ENCODE measurements at regions not wholly inside any gene's neighbourhood (a gene's known extent, or its start where the extent isn't known, plus 50 kb on each side); places are given as distances from the start of the nearest gene placed in this dataset.

DNA sequence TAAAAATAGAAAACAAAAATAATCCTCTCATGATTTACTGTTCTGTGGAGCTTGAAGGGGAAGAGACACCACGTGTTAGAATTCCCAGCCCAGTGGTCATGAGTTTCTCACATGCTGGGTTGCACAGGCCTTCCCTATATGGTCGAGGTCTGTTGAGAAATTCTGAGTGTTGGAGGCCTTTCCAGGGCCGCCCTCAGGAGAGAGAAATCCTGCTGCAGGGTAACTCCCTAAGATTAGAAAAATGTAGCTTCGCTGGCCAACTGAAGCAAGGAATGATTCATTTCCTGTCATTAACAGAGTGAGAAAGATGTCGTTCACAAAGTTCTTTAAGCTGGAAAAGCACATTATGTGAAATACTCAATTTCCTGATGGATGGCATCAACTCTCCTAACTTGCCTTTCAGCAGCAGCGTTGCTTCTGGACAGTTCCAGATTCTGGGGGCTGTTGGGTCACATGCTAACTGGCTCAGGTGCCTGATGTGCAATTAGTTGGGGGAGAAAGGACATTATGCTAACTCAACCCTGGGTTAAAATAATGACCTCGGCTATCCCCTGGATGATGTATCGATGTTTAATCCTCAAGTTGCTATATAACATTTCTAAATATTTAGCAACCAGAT, 104.8 kb upstream of the CD180 start:
- TF ChIP-seq, protein P1, sequence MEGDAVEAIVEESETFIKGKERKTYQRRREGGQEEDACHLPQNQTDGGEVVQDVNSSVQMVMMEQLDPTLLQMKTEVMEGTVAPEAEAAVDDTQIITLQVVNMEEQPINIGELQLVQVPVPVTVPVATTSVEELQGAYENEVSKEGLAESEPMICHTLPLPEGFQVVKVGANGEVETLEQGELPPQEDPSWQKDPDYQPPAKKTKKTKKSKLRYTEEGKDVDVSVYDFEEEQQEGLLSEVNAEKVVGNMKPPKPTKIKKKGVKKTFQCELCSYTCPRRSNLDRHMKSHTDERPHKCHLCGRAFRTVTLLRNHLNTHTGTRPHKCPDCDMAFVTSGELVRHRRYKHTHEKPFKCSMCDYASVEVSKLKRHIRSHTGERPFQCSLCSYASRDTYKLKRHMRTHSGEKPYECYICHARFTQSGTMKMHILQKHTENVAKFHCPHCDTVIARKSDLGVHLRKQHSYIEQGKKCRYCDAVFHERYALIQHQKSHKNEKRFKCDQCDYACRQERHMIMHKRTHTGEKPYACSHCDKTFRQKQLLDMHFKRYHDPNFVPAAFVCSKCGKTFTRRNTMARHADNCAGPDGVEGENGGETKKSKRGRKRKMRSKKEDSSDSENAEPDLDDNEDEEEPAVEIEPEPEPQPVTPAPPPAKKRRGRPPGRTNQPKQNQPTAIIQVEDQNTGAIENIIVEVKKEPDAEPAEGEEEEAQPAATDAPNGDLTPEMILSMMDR (IDR thresholded peaks at IDR 0.05; ENCODE audit: poor library complexity): no peak
- TF ChIP-seq EZH2phosphoT487 (IDR thresholded peaks at IDR 0.05; ENCODE audit: low read depth, severe bottlenecking, unreplicated experiment) (no peak), EZH2 (IDR thresholded peaks at IDR 0.05; ENCODE audit: borderline replicate concordance) (no peak)

Data from hepatocyte (in vitro differentiated cells).